ENCODE measurements at regions not wholly inside any gene's neighbourhood (a gene's known extent, or its start where the extent isn't known, plus 50 kb on each side); places are given as distances from the start of the nearest gene placed in this dataset.

- Histone ChIP-seq H3K4me3 (no peak overlapping the region), H3K27ac (no peak overlapping the region), H3K4me1 (replicated peaks in 1 of 2) (no peaks in the 10 kb centered on the region)
- in situ Hi-C loops (cut with MboI; ENCODE audit: low pct_unique_long_range_greater_than_20kb in 2 of 9, low sequenced_read_pairs in 9 of 9, unreplicated experiment in 9 of 9), result no loop called here
- 57 to 100% (median 100%) methylated on average over 1 to 2 of the region's 2 CpGs; no CpG with 5 or more reads in 5 of the 10 experiments for WGBS, 10 experiments
- no peak for ATAC-seq (replicated peaks in 6 of 8)
Measured at GRCh38 chr16:51224317-51224716, 73.2 kb upstream of the SALL1 start.

- no peak overlapping the region for H3K27ac ChIP-seq
- ATAC-seq (replicated peaks in 6 of 8), result no peak
- H3K4me1 ChIP-seq (replicated peaks in 1 of 2), result no peaks in the 10 kb centered on the region
- WGBS, 10 experiments, result 50 to 100% (median 87%) methylated on average over 1 to 6 of the region's 6 CpGs; no CpG with 5 or more reads in 2 of the 10 experiments
- in situ Hi-C loops (cut with MboI; ENCODE audit: low pct_unique_long_range_greater_than_20kb in 2 of 9, low sequenced_read_pairs in 9 of 9, unreplicated experiment in 9 of 9), result no loop called here
- H3K4me3 ChIP-seq, result no peak overlapping the region
Measured at GRCh38 chr16:51222016-51222415, 70.9 kb upstream of the SALL1 start.

DNA sequence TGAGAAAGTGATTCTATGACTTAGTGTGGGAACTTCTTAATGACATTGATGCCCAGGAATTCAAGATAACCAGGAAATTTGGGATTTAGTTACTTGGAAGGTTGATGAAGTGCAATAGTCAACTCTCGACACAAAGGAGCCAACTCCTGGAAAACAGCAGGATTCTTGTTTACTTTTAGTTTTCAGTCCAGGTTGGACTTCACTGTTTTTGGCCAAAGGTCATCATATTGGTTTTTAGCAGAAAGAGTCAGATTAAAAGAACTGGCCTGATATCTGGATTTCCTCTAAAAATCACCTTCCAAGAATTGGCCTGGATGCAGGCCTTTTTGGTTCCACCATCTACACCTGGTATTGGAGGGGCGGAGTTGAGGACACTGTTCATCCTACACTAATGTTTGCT lies 60.1 kb upstream of the SALL1 start:
- no peak overlapping the region for H3K27ac ChIP-seq
- in situ Hi-C loops (cut with MboI; ENCODE audit: low pct_unique_long_range_greater_than_20kb in 2 of 9, low sequenced_read_pairs in 9 of 9, unreplicated experiment in 9 of 9), result no loop called here
- whole genome bisulfite sequencing, 10 experiments, result 87 to 100% (median 95%) methylated on average over 1 to 2 of the region's 2 CpGs; no CpG with 5 or more reads in 2 of the 10 experiments
- ATAC-seq (replicated peaks in 6 of 8), result no peak
- H3K4me3 ChIP-seq, result no peak overlapping the region
- peaks cover 7 to 8% of the 10 kb centered on the region in 2 donors for H3K4me1 ChIP-seq (replicated peaks in 1 of 2)

DNA sequence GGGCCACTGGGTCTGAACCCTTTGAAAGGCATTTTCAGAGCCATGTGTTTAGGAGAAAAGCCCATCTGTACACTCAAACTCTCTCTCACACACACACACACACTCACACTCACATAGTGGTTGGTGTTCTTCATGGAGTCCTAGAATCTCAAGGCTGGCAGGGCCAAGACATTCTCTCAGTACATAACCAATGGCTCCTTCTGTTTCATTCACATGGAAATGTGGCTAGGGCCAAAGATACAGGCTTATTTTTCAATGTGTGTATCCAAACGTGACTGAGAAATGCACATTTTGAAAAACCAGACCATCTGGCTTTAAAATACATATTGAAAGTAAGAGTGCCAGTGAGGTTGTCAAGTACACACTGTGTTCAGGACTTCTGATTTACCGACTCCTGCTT lies 59.0 kb upstream of the SALL1 start:
- WGBS, 10 experiments, result 0 to 100% (median 45%) methylated on average over 1 to 2 of the region's 2 CpGs
- Histone ChIP-seq H3K4me1 (replicated peaks in 1 of 2) (peaks cover 7 to 8% of the 10 kb centered on the region in 2 donors), H3K27ac (no peak overlapping the region), H3K4me3 (no peak overlapping the region)
- ATAC-seq (replicated peaks in 6 of 8), result peak in 5 of 8 experiments; percentile 11 to 64 (median 56)
- in situ Hi-C loops (cut with MboI; ENCODE audit: low pct_unique_long_range_greater_than_20kb in 2 of 9, low sequenced_read_pairs in 9 of 9, unreplicated experiment in 9 of 9), result no loop called here

DNA sequence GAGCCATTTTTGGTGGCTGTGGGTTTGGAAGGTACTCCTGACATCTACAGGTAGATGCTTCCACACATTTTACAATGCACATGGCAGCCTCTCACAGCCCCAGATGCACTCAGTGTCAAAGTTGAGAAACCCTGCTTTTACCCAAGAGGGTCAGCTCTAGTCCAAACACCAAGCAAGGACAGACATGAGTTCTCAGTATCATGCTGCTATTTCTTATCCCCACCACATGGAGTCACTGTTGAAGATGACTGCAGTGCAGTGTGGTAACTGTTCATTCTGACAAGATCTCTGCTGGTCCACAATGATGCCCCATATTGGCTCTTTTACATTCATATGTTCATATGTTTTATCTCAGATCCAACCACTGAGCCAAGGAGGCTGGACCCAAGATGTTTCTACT lies 50.5 kb upstream of the SALL1 start:
- Histone ChIP-seq H3K27ac (no peak overlapping the region), H3K4me3 (no peak overlapping the region), H3K4me1 (replicated peaks in 1 of 2) (peaks cover 15 to 19% of the 10 kb centered on the region in 2 donors)
- in situ Hi-C loops (cut with MboI; ENCODE audit: low pct_unique_long_range_greater_than_20kb in 2 of 9, low sequenced_read_pairs in 9 of 9, unreplicated experiment in 9 of 9), result no loop called here
- ATAC-seq (replicated peaks in 6 of 8), result no peak

Measured in motor neuron (in vitro differentiated cells).